Common myeloid progenitor, CD34-positive (primary cell): ENCODE measurements at regions not wholly inside any gene's neighbourhood (a gene's known extent, or its start where the extent isn't known, plus 50 kb on each side); places are given as distances from the start of the nearest gene placed in this dataset.

Experiments used
- CTCF ChIA-PET: fragments of 350-600 bp; sonication (Branson Sonifier 250); formaldehyde crosslinking; loops from one replicate; lab custom pipeline; 2021; ENCODE audit warnings: antibody characterized with exemption; lab: Charles Lee
- POLR2A ChIA-PET: fragments of 350-600 bp; sonication (Branson Sonifier 250); formaldehyde crosslinking; loops from one replicate; lab custom pipeline; 2021; ENCODE audit warnings: antibody characterized with exemption; lab: Charles Lee
- DNase-seq, 3 donors: peaks; one replicate each; pipeline versions ENCODE4 v3.0.0 to v3.0.0-alpha.2; 2013
- H3K27ac ChIP-seq, 2 experiments: 1 replicate in 1 of 2; 2 replicates in 1 of 2; pipeline ENCODE4 v1.7.0; 2013; ENCODE audit warnings: inconsistent platforms in 2 of 2, low read length in 2 of 2, mild to moderate bottlenecking in 2 of 2, low read depth in 1 of 2, moderate library complexity in 1 of 2; ENCODE audit not compliant: severe bottlenecking in 2 of 2, insufficient read depth in 1 of 2, poor library complexity in 1 of 2
- H3K27me3 ChIP-seq, 5 experiments: replicated peaks in 2 of 5; 1 replicate in 3 of 5; 2 replicates in 2 of 5; pipeline versions ENCODE4 v1.6.1 to v1.7.0; 2013; ENCODE audit warnings: low read length in 4 of 5, mild to moderate bottlenecking in 2 of 5, moderate library complexity in 2 of 5, inconsistent platforms in 1 of 5; ENCODE audit not compliant: insufficient read depth in 5 of 5, control insufficient read depth in 4 of 5
- H3K36me3 ChIP-seq, 4 experiments: 1 replicate in 2 of 4; 2 replicates in 2 of 4; pipeline versions ENCODE4 v1.6.1 to v1.7.0; 2013; ENCODE audit warnings: low read length in 3 of 4, control low read depth in 1 of 4, mild to moderate bottlenecking in 1 of 4; ENCODE audit not compliant: control insufficient read depth in 4 of 4, insufficient read depth in 4 of 4
- H3K4me1 ChIP-seq, 4 experiments: 1 replicate in 3 of 4; 2 replicates in 1 of 4; pipeline versions ENCODE4 v1.6.1 to v1.7.1; 2013; ENCODE audit warnings: low read length in 3 of 4, mild to moderate bottlenecking in 3 of 4, control low read depth in 1 of 4, inconsistent platforms in 1 of 4, moderate library complexity in 1 of 4; ENCODE audit not compliant: control insufficient read depth in 4 of 4, insufficient read depth in 4 of 4; ENCODE audit errors: control extremely low read depth in 1 of 4
- H3K4me3 ChIP-seq, 7 experiments: 1 replicate in 4 of 7; 2 replicates in 3 of 7; pipeline versions ENCODE4 v1.5.1 to v1.7.0; 2013; ENCODE audit warnings: mild to moderate bottlenecking in 7 of 7, low read length in 6 of 7, moderate library complexity in 6 of 7, inconsistent platforms in 2 of 7, low read depth in 2 of 7, control low read depth in 1 of 7; ENCODE audit not compliant: insufficient read depth in 4 of 7, control insufficient read depth in 1 of 7; ENCODE audit errors: extremely low read depth in 1 of 7
- H3K9me3 ChIP-seq, 5 experiments: 1 replicate in 4 of 5; 2 replicates in 1 of 5; pipeline versions ENCODE4 v1.6.1 to v1.7.1; 2013; ENCODE audit warnings: low read length in 4 of 5, mild to moderate bottlenecking in 2 of 5, inconsistent platforms in 1 of 5, low read depth in 1 of 5, moderate library complexity in 1 of 5; ENCODE audit not compliant: control insufficient read depth in 4 of 5, insufficient read depth in 2 of 5; ENCODE audit errors: control extremely low read depth in 1 of 5
- WGBS: methylation state at CpG from one replicate; pipeline ENCODE4 v1.1.5; 2013; ENCODE audit not compliant: insufficient coverage; 5-methylcytosine and 5-hydroxymethylcytosine counted together

- ChIA-PET CTCF (no interaction called here), POLR2A (no interaction called here)
- Histone ChIP-seq H3K36me3 (no peaks in the 10 kb centered on the region), H3K4me1 (no peaks in the 10 kb centered on the region), H3K9me3 (no peaks in the 10 kb centered on the region), H3K4me3 (no peak overlapping the region), H3K27me3 (no peaks in the 10 kb centered on the region), H3K27ac (no peak overlapping the region)
- 83% methylated on average over 2 of the region's 2 CpGs for WGBS
- DNase-seq: peak in 2 of 3 donors; percentile 6 to 16
Observed at GRCh38 chr5:120016717-120017382, 387.5 kb downstream of the FAM170A start.

- no peaks in the 10 kb centered on the region for H3K36me3 ChIP-seq
- no peaks in the 10 kb centered on the region for H3K27me3 ChIP-seq
- H3K4me1 ChIP-seq: no peaks in the 10 kb centered on the region
- CTCF ChIA-PET: no interaction called here
- no peak for DNase-seq
- no peak overlapping the region for H3K4me3 ChIP-seq
- H3K27ac ChIP-seq: no peak overlapping the region
- POLR2A ChIA-PET: no interaction called here
- no peaks in the 10 kb centered on the region for H3K9me3 ChIP-seq
Observed at GRCh38 chr5:120017513-120017912, 388.2 kb downstream of the FAM170A start.

DNA sequence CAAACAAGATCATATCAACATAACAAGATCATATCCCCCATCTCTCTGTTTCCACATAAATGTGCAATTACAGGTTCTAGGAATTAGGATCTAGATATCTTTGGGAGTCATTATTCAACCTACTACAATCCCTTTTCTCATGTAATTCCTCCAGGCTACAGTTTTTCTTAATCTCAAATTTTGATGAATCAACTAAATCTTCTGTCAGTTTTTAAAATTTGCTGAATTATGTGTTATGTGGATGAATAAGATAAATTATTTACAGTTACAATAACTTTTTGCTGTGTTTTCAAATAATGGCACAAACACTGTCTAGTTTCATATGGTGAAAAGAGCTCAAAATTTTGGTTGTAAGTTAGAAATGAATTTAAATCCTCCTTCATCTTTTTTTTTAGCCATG lies 405.8 kb downstream of the FAM170A start:
- H3K4me1 ChIP-seq: peaks cover 0 to 2% (median 0%) of the 10 kb centered on the region in 4 experiments
- ChIA-PET POLR2A (no interaction called here), CTCF (no interaction called here)
- no peak for DNase-seq
- no peak overlapping the region for H3K4me3 ChIP-seq
- no peaks in the 10 kb centered on the region for H3K27me3 ChIP-seq
- no peaks in the 10 kb centered on the region for H3K9me3 ChIP-seq
- no peaks in the 10 kb centered on the region for H3K36me3 ChIP-seq
- no peak overlapping the region for H3K27ac ChIP-seq

- Histone ChIP-seq H3K4me3 (no peak overlapping the region), H3K36me3 (no peaks in the 10 kb centered on the region), H3K27me3 (no peaks in the 10 kb centered on the region), H3K27ac (no peak overlapping the region), H3K9me3 (no peaks in the 10 kb centered on the region), H3K4me1 (peaks cover 0 to 2% (median 0%) of the 10 kb centered on the region in 4 experiments)
- ChIA-PET CTCF (interaction anchor here (0.7 kb wide), 1 partner anchor 17 kb away, joined by 3 read pairs; no protein-coding TSS in a partner anchor), POLR2A (no interaction called here)
- WGBS: 98% methylated on average over 13 of the region's 16 CpGs
- DNase-seq: no peak
Observed at GRCh38 chr5:120035815-120036577, 406.6 kb downstream of the FAM170A start.

DNA sequence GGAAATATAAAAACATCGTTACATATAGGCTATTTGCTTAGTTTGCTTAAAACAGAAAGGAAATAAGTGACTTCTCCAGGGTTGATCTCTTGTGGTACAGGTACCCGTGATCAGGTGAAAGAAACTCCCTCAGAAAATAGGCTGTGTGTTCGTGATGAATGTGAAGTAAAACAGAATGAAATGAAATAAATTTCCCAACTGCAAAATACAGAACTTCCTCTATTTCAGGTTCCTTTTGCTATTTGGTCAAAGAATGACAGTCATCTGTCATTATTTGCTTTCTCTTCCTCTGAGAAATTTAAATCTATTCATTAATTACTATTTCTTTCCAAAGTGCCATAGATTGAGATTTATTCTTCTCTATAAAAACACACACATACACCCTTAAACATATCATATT lies 408.1 kb downstream of the FAM170A start:
- Histone ChIP-seq H3K27ac (no peak overlapping the region), H3K27me3 (no peaks in the 10 kb centered on the region), H3K4me1 (peaks cover 0 to 2% (median 0%) of the 10 kb centered on the region in 4 experiments), H3K36me3 (no peaks in the 10 kb centered on the region), H3K4me3 (no peak overlapping the region), H3K9me3 (no peaks in the 10 kb centered on the region)
- CTCF ChIA-PET: no interaction called here
- POLR2A ChIA-PET: no interaction called here
- peak in 2 of 3 donors; percentile 20 to 26 for DNase-seq
- WGBS: 40% methylated on average over 1 of the region's 3 CpGs

DNA sequence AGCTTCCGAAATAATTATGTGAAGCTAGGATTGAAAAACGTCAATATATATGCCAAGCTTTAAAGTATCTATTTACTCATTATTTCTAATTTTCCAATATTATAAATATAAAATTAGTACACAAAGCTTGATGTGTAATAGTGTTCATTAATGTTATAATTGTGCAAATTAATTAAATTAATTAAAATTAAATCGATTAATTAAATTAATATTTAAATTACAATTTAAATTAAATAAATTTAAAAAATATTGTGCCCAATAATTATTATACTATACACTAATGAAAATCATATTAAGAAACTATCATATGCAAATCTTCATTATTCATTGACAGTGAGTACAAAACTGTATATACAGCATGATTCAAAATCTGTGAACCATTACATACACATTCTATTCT lies 409.8 kb downstream of the FAM170A start:
- no CpG with 5 or more reads among the region's 3 CpGs for WGBS
- no peak overlapping the region for H3K4me3 ChIP-seq
- no peaks in the 10 kb centered on the region for H3K27me3 ChIP-seq
- H3K27ac ChIP-seq: no peak overlapping the region
- no peak for DNase-seq
- ChIA-PET POLR2A (no interaction called here), CTCF (interaction anchor here (0.9 kb wide), 1 partner anchor 16 kb away, joined by 3 read pairs; no protein-coding TSS in a partner anchor)
- no peaks in the 10 kb centered on the region for H3K36me3 ChIP-seq
- H3K9me3 ChIP-seq: no peaks in the 10 kb centered on the region
- peaks cover 0 to 2% (median 0%) of the 10 kb centered on the region in 4 experiments for H3K4me1 ChIP-seq

- Histone ChIP-seq H3K9me3 (no peaks in the 10 kb centered on the region), H3K4me3 (no peak overlapping the region), H3K36me3 (no peaks in the 10 kb centered on the region), H3K27me3 (no peaks in the 10 kb centered on the region), H3K4me1 (no peaks in the 10 kb centered on the region), H3K27ac (no peak overlapping the region)
- ChIA-PET CTCF (no interaction called here), POLR2A (no interaction called here)
- no peak for DNase-seq
Observed at GRCh38 chr5:120043431-120043830, 414.1 kb downstream of the FAM170A start.
